Vagina (tissue), 2 donors: ENCODE measurements at regions not wholly inside any gene's neighbourhood (a gene's known extent, or its start where the extent isn't known, plus 50 kb on each side); places are given as distances from the start of the nearest gene placed in this dataset.
"Not testable (repeated sequence)": the region's sequence is repeated elsewhere in the genome, so short reads cannot be mapped to it uniquely, and the experiment has no call there.

ENCODE experiments used
- CTCF ChIP-seq, 3 experiments: fragments of 450-650 bp in 2 of 3; fragments of 200-600 bp in 1 of 3; sonication (generic) in 1 of 3; IDR thresholded peaks; one replicate each; pipeline ENCODE4 v1.5.1; 2017 to 2019; ENCODE audit warnings: antibody characterized with exemption in 3 of 3, mild to moderate bottlenecking in 2 of 3, moderate library complexity in 2 of 3
- POLR2A ChIP-seq, 2 donors: fragments of 450-650 bp; IDR thresholded peaks; one replicate each; pipeline ENCODE4 v1.6.1; 2017; ENCODE audit warnings: antibody characterized with exemption in 2 of 2, mild to moderate bottlenecking in 2 of 2, moderate library complexity in 2 of 2

- not testable (repeated sequence) for TF ChIP-seq CTCF, POLR2A (IDR thresholded peaks at IDR 0.05)
These were observed 102.5 kb upstream of the WIPF3 start for GRCh38 chr7:29703830-29704229.
